Endothelial cell of umbilical vein (primary cell): ENCODE measurements at regions not wholly inside any gene's neighbourhood (a gene's known extent, or its start where the extent isn't known, plus 50 kb on each side); places are given as distances from the start of the nearest gene placed in this dataset.
A peak's percentile ranks its signal among the peaks of the same experiment; 100 is the strongest.

Source experiments
- BruUV-seq: library from RNA; stranded (reverse); fragments of 400-500 nt; replicated peaks from 2 replicates; lab custom pipeline; 2021; lab: Mats Ljungman, UMichigan
- CTCF ChIA-PET: fragments of 300-600, 350-600 bp; sonication (Branson Sonifier 250); formaldehyde crosslinking; loops from one replicate; lab custom pipeline; 2021; ENCODE audit warnings: antibody characterized with exemption, inconsistent platforms; lab: Charles Lee
- POLR2A ChIA-PET: fragments of 300-600, 350-600 bp; sonication (Branson Sonifier 250); formaldehyde crosslinking; loops from one replicate; lab custom pipeline; 2021; ENCODE audit warnings: antibody characterized with exemption, inconsistent platforms; lab: Charles Lee
- DNase-seq: peaks from one replicate; pipeline ENCODE4 v3.0.0-alpha.2; 2011; ENCODE audit warnings: low read depth, low spot score
- FAIRE-seq: peaks from 2 replicates; lab custom pipeline; 2011; peaks lifted over from hg19 to GRCh38; lab: Jason Lieb, UNC
- H2AFZ ChIP-seq: 2 replicates; pipeline ENCODE4 v1.6.0; 2012; ENCODE audit warnings: low read depth, low read length, control low read depth, inconsistent platforms
- H3K27ac ChIP-seq: 2 replicates; pipeline ENCODE4 v1.5.1; 2011; ENCODE audit warnings: low read depth, mild to moderate bottlenecking, control low read depth, low read length, moderate library complexity; ENCODE audit not compliant: insufficient read depth
- H3K27me3 ChIP-seq, 2 experiments: 2 replicates each; pipeline versions ENCODE4 v1.6.0 to v1.6.1; 2011; ENCODE audit warnings: low read length in 2 of 2, mixed read lengths in 1 of 2; ENCODE audit not compliant: control insufficient read depth in 2 of 2, insufficient read depth in 2 of 2
- H3K36me3 ChIP-seq, 2 experiments: 2 replicates in 1 of 2; 3 replicates in 1 of 2; pipeline ENCODE4 v1.5.1; 2011; ENCODE audit warnings: low read length in 2 of 2, mild to moderate bottlenecking in 1 of 2, moderate library complexity in 1 of 2; ENCODE audit not compliant: control insufficient read depth in 2 of 2, insufficient read depth in 2 of 2; ENCODE audit errors: extremely low read depth in 1 of 2
- H3K4me1 ChIP-seq: 3 replicates; pipeline ENCODE4 v1.5.1; 2011; ENCODE audit warnings: mild to moderate bottlenecking, low read length; ENCODE audit not compliant: control insufficient read depth, insufficient read depth; ENCODE audit errors: extremely low read depth
- H3K4me2 ChIP-seq: 2 replicates; pipeline ENCODE4 v1.6.1; 2011; ENCODE audit warnings: low read length, control low read depth, mixed read lengths; ENCODE audit not compliant: insufficient read depth
- H3K4me3 ChIP-seq, 3 experiments: fragments of 200-600 bp in 1 of 3; sonication (generic), shearing (Covaris generic) in 1 of 3; replicated peaks in 1 of 3; 2 replicates each; pipeline ENCODE4 v1.5.1; 2011 to 2016; ENCODE audit warnings: control low read depth in 3 of 3, low read length in 3 of 3, mild to moderate bottlenecking in 2 of 3, inconsistent platforms in 1 of 3, low read depth in 1 of 3, moderate library complexity in 1 of 3; ENCODE audit not compliant: insufficient read depth in 1 of 3
- H3K79me2 ChIP-seq: 2 replicates; pipeline ENCODE4 v1.6.0; 2012; ENCODE audit warnings: low read length, inconsistent platforms; ENCODE audit not compliant: control insufficient read depth, insufficient read depth
- H3K9ac ChIP-seq: replicated peaks from 2 replicates; pipeline ENCODE3; 2011; ENCODE audit warnings: low read length, control low read depth; ENCODE audit not compliant: insufficient read depth; ENCODE audit errors: extremely low read depth
- H3K9me1 ChIP-seq: replicated peaks from 3 replicates; pipeline ENCODE4 v1.6.0; 2011; ENCODE audit warnings: mild to moderate bottlenecking, low read length; ENCODE audit not compliant: control insufficient read depth, insufficient read depth; ENCODE audit errors: extremely low read depth
- H3K9me3 ChIP-seq: replicated peaks from 2 replicates; pipeline ENCODE4 v1.5.1; 2012; ENCODE audit warnings: low read length, inconsistent platforms; ENCODE audit not compliant: control insufficient read depth, insufficient read depth
- H4K20me1 ChIP-seq: replicated peaks from 2 replicates; pipeline ENCODE3; 2011; ENCODE audit warnings: mild to moderate bottlenecking, low read length; ENCODE audit not compliant: control insufficient read depth, insufficient read depth; ENCODE audit errors: extremely low read depth
- EZH2 ChIP-seq: IDR thresholded peaks from 2 replicates; pipeline ENCODE4 v1.6.1; 2012; ENCODE audit warnings: borderline replicate concordance, low read depth, mild to moderate bottlenecking, moderate library complexity, low read length, inconsistent platforms; ENCODE audit not compliant: severe bottlenecking
- FOS ChIP-seq: IDR thresholded peaks from 2 replicates; pipeline ENCODE4 v1.6.1; 2011; ENCODE audit warnings: mild to moderate bottlenecking, low read length, moderate library complexity, borderline replicate concordance; ENCODE audit not compliant: insufficient read depth
- GATA2 ChIP-seq: IDR thresholded peaks from 2 replicates; pipeline ENCODE4 v1.7.0; 2011; ENCODE audit warnings: low read depth, mild to moderate bottlenecking, moderate library complexity, mixed read lengths, low read length; ENCODE audit not compliant: insufficient read length, insufficient read depth
- JUN ChIP-seq: IDR thresholded peaks from 2 replicates; pipeline ENCODE4 v1.6.1; 2011; ENCODE audit warnings: borderline replicate concordance, low read depth; ENCODE audit not compliant: insufficient read length, insufficient read depth
- MYC ChIP-seq: IDR thresholded peaks from one replicate; pipeline ENCODE4 v1.6.1; 2011; ENCODE audit warnings: mild to moderate bottlenecking, low read depth, low read length
- POLR2A ChIP-seq: IDR thresholded peaks from 2 replicates; pipeline ENCODE4 v1.6.1; 2012; ENCODE audit warnings: low read depth, mild to moderate bottlenecking, control low read depth, low read length
- POLR2AphosphoS5 ChIP-seq: IDR thresholded peaks from 2 replicates; pipeline ENCODE4 v1.6.1; 2012; ENCODE audit warnings: low read depth, mild to moderate bottlenecking, control low read depth, low read length, moderate library complexity; ENCODE audit not compliant: insufficient read depth
- dilution Hi-C: fragments of 300-500 bp; cut with MboI; formaldehyde crosslinking; loops from one replicate; pipeline ENCODE4 v1.15.0; 2019; ENCODE audit warnings: low sequenced_read_pairs; ENCODE audit not compliant: extremely low pct_ligation_motif_present
- intact Hi-C: fragments of 100-400 bp; cut with micrococcal nuclease; formaldehyde crosslinking; loops from one replicate; pipeline ENCODE4 v1.10.0; 2022
- TF ChIP-seq, protein P1 (sequence below): IDR thresholded peaks from 2 replicates; pipeline ENCODE4 v1.6.1; 2011; ENCODE audit not compliant: insufficient read depth, insufficient read length
- TF ChIP-seq, protein P2 (sequence below), 2 donors: IDR thresholded peaks; 1 replicate in 1 of 2; 2 replicates in 1 of 2; pipeline ENCODE4 v1.5.1; 2011; ENCODE audit warnings: low read length in 2 of 2, mild to moderate bottlenecking in 2 of 2, moderate library complexity in 2 of 2, control low read depth in 1 of 2, inconsistent platforms in 1 of 2, low read depth in 1 of 2; ENCODE audit not compliant: insufficient read depth in 1 of 2; ENCODE audit errors: extremely low read depth in 1 of 2

GRCh38 chr4:132123870-132124623, 1025.0 kb upstream of the PCDH10 start:
- BruUV-seq: no TSS peak
- FAIRE-seq: no peak
- Histone ChIP-seq H3K9me3 (no peaks in the 10 kb centered on the region), H2AFZ (no peak overlapping the region), H3K27me3 (no peaks in the 10 kb centered on the region), H3K9me1 (no peaks in the 10 kb centered on the region), H4K20me1 (no peaks in the 10 kb centered on the region), H3K27ac (no peak overlapping the region), H3K36me3 (no peaks in the 10 kb centered on the region), H3K4me1 (no peaks in the 10 kb centered on the region), H3K9ac (no peak overlapping the region), H3K4me3 (peak overlapping the region in 1 of 3 experiments; percentile 56), H3K4me2 (no peak overlapping the region), H3K79me2 (no peaks in the 10 kb centered on the region)
- intact Hi-C loops (no loop called here), dilution Hi-C loops (no loop called here)
- POLR2A ChIA-PET: no interaction called here
- peak; percentile 1 for DNase-seq
- CTCF ChIA-PET: no interaction called here
- TF ChIP-seq EZH2 (no peak), JUN (no peak), MYC (no peak), FOS (no peak), POLR2AphosphoS5 (no peak), POLR2A (no peak), GATA2 (no peak)
- TF ChIP-seq, protein P1, sequence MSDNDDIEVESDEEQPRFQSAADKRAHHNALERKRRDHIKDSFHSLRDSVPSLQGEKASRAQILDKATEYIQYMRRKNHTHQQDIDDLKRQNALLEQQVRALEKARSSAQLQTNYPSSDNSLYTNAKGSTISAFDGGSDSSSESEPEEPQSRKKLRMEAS: no peak
- TF ChIP-seq, protein P2, sequence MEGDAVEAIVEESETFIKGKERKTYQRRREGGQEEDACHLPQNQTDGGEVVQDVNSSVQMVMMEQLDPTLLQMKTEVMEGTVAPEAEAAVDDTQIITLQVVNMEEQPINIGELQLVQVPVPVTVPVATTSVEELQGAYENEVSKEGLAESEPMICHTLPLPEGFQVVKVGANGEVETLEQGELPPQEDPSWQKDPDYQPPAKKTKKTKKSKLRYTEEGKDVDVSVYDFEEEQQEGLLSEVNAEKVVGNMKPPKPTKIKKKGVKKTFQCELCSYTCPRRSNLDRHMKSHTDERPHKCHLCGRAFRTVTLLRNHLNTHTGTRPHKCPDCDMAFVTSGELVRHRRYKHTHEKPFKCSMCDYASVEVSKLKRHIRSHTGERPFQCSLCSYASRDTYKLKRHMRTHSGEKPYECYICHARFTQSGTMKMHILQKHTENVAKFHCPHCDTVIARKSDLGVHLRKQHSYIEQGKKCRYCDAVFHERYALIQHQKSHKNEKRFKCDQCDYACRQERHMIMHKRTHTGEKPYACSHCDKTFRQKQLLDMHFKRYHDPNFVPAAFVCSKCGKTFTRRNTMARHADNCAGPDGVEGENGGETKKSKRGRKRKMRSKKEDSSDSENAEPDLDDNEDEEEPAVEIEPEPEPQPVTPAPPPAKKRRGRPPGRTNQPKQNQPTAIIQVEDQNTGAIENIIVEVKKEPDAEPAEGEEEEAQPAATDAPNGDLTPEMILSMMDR (IDR thresholded peaks at IDR 0.05; ENCODE audit: extremely low read depth in 1 of 2, insufficient read depth in 1 of 2, low read depth in 1 of 2, low read length in 2 of 2): no peak
